ENCODE measurements at regions not wholly inside any gene's neighbourhood (a gene's known extent, or its start where the extent isn't known, plus 50 kb on each side); places are given as distances from the start of the nearest gene placed in this dataset.

DNA sequence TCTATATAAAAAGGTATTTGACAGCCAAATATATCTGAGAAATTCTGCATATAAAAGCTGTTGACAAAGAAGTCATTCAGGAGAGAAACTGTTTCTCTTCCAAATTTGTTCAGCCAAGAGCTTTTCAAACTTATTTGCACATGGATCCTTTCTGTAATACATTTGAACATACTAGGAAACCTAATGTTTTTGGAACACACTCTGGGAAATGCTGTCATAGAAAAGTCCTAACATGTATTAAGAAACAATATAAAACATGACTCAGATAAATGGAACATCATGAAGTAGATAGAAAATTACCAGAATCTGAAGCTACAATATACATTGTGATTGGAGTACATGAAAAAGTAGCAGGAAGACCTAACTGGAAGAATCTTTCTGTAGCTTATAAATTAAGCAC lies 781.5 kb upstream of the EPHA5 start:
- Histone ChIP-seq H3K27me3 (ENCODE audit: control insufficient read depth, insufficient read depth, low read length) (no peaks in the 10 kb centered on the region), H2AFZ (ENCODE audit: low read length) (no peak overlapping the region), H3K27ac (ENCODE audit: insufficient read depth, low read length) (no peak overlapping the region), H3K79me2 (ENCODE audit: control insufficient read depth, insufficient read depth, low read length) (no peaks in the 10 kb centered on the region), H3K4me2 (ENCODE audit: extremely low read depth, insufficient read depth, low read length) (no peak overlapping the region), H4K20me1 (ENCODE audit: control insufficient read depth, extremely low read depth, insufficient read depth, low read length) (no peaks in the 10 kb centered on the region), H3K9ac (ENCODE audit: insufficient read depth, low read length) (no peak overlapping the region), H3K36me3 (ENCODE audit: control insufficient read depth, insufficient read depth, low read length) (no peaks in the 10 kb centered on the region), H3K4me1 (ENCODE audit: control insufficient read depth, extremely low read depth, insufficient read depth, low read length) (no peaks in the 10 kb centered on the region), H3K4me3 (replicated peaks in 1 of 4; ENCODE audit: control extremely low read depth in 1 of 4, insufficient read depth in 1 of 4, low read depth in 3 of 4, low read length in 4 of 4) (no peak overlapping the region), H3K9me3 (ENCODE audit: control insufficient read depth, insufficient read depth, low read depth, low read length) (no peaks in the 10 kb centered on the region)
- DNase-seq (ENCODE audit: low read depth in 2 of 2), result no peak
- no peak for TF ChIP-seq EZH2 (IDR thresholded peaks at IDR 0.05; ENCODE audit: low read length, missing control alignments)
- TF ChIP-seq, protein P1, sequence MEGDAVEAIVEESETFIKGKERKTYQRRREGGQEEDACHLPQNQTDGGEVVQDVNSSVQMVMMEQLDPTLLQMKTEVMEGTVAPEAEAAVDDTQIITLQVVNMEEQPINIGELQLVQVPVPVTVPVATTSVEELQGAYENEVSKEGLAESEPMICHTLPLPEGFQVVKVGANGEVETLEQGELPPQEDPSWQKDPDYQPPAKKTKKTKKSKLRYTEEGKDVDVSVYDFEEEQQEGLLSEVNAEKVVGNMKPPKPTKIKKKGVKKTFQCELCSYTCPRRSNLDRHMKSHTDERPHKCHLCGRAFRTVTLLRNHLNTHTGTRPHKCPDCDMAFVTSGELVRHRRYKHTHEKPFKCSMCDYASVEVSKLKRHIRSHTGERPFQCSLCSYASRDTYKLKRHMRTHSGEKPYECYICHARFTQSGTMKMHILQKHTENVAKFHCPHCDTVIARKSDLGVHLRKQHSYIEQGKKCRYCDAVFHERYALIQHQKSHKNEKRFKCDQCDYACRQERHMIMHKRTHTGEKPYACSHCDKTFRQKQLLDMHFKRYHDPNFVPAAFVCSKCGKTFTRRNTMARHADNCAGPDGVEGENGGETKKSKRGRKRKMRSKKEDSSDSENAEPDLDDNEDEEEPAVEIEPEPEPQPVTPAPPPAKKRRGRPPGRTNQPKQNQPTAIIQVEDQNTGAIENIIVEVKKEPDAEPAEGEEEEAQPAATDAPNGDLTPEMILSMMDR (conservative IDR thresholded peaks at IDR 0.05 in 1 of 2, IDR thresholded peaks at IDR 0.05 in 1 of 2; ENCODE audit: low read depth in 1 of 2, low read length in 2 of 2), result no peak

DNA sequence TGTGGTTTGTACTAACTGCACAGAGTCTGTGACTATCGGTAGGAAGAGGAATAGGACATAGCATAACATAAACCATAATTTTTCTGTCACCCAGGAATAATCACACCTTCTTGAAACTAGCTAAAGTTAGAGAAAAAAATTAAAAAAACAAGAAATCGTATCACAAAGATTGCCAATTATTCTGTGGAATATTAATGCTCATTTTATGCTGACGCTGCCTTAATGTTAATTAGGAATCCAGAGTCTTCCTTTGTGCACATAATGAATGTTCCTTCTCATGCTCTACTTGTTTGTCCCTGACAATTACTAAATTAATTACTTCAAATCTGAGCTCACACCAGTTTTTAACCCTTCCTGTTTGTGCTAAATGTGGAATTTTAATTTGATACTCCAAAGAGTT lies 772.7 kb upstream of the EPHA5 start:
- no peak overlapping the region for H2AFZ ChIP-seq (ENCODE audit: low read length)

DNA sequence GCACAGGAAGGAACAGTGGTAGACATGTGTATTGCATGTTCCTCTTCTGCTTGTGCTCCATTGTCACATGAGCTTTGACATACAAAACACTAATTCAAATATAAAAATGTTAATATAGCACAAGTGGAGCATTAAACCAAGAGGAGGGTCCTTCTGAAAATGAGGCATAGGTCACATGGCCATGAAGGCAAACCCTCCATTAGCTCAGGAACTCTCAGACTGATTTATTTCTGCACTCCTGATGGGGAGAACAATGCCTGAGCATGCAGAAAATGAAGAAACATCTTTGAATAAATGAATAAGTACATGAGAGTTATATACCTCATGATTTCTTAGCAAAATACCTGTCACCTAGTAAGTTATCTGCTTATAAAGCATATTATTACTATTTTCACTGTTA lies 769.2 kb upstream of the EPHA5 start:
- TF ChIP-seq, protein P1 (conservative IDR thresholded peaks at IDR 0.05 in 1 of 2, IDR thresholded peaks at IDR 0.05 in 1 of 2; ENCODE audit: low read depth in 1 of 2, low read length in 2 of 2), result no peak
- TF ChIP-seq EZH2 (IDR thresholded peaks at IDR 0.05; ENCODE audit: low read length, missing control alignments), result no peak
- no peak overlapping the region for H3K4me3 ChIP-seq (replicated peaks in 1 of 4; ENCODE audit: control extremely low read depth in 1 of 4, insufficient read depth in 1 of 4, low read depth in 3 of 4, low read length in 4 of 4)
- H3K4me1 ChIP-seq (ENCODE audit: control insufficient read depth, extremely low read depth, insufficient read depth, low read length), result no peaks in the 10 kb centered on the region
- no peak overlapping the region for H3K27ac ChIP-seq (ENCODE audit: insufficient read depth, low read length)
- no peaks in the 10 kb centered on the region for H3K79me2 ChIP-seq (ENCODE audit: control insufficient read depth, insufficient read depth, low read length)
- DNase-seq (ENCODE audit: low read depth in 2 of 2), result no peak
- no peaks in the 10 kb centered on the region for H4K20me1 ChIP-seq (ENCODE audit: control insufficient read depth, extremely low read depth, insufficient read depth, low read length)
- no peak overlapping the region for H3K9ac ChIP-seq (ENCODE audit: insufficient read depth, low read length)
- H3K27me3 ChIP-seq (ENCODE audit: control insufficient read depth, insufficient read depth, low read length), result no peaks in the 10 kb centered on the region
- no peaks in the 10 kb centered on the region for H3K36me3 ChIP-seq (ENCODE audit: control insufficient read depth, insufficient read depth, low read length)
- H3K4me2 ChIP-seq (ENCODE audit: extremely low read depth, insufficient read depth, low read length), result no peak overlapping the region
- H2AFZ ChIP-seq (ENCODE audit: low read length), result no peak overlapping the region
- no peaks in the 10 kb centered on the region for H3K9me3 ChIP-seq (ENCODE audit: control insufficient read depth, insufficient read depth, low read depth, low read length)

More for the DNA sequence above, 772.7 kb upstream of the EPHA5 start:
- TF ChIP-seq, protein P1 (conservative IDR thresholded peaks at IDR 0.05 in 1 of 2, IDR thresholded peaks at IDR 0.05 in 1 of 2; ENCODE audit: low read depth in 1 of 2, low read length in 2 of 2), result no peak
- TF ChIP-seq EZH2 (IDR thresholded peaks at IDR 0.05; ENCODE audit: low read length, missing control alignments), result no peak
- Histone ChIP-seq H3K27me3 (ENCODE audit: control insufficient read depth, insufficient read depth, low read length) (no peaks in the 10 kb centered on the region), H3K36me3 (ENCODE audit: control insufficient read depth, insufficient read depth, low read length) (no peaks in the 10 kb centered on the region), H3K9me3 (ENCODE audit: control insufficient read depth, insufficient read depth, low read depth, low read length) (no peaks in the 10 kb centered on the region), H3K4me1 (ENCODE audit: control insufficient read depth, extremely low read depth, insufficient read depth, low read length) (no peaks in the 10 kb centered on the region), H3K9ac (ENCODE audit: insufficient read depth, low read length) (no peak overlapping the region), H3K27ac (ENCODE audit: insufficient read depth, low read length) (no peak overlapping the region), H3K4me3 (replicated peaks in 1 of 4; ENCODE audit: control extremely low read depth in 1 of 4, insufficient read depth in 1 of 4, low read depth in 3 of 4, low read length in 4 of 4) (no peak overlapping the region), H3K79me2 (ENCODE audit: control insufficient read depth, insufficient read depth, low read length) (no peaks in the 10 kb centered on the region), H4K20me1 (ENCODE audit: control insufficient read depth, extremely low read depth, insufficient read depth, low read length) (no peaks in the 10 kb centered on the region), H3K4me2 (ENCODE audit: extremely low read depth, insufficient read depth, low read length) (no peak overlapping the region)
- DNase-seq (ENCODE audit: low read depth in 2 of 2), result no peak
